Adrenal gland (tissue), 9 donors: ENCODE measurements at regions not wholly inside any gene's neighbourhood (a gene's known extent, or its start where the extent isn't known, plus 50 kb on each side); places are given as distances from the start of the nearest gene placed in this dataset.

Experiments
- DNase-seq, 7 donors: peaks; one replicate each; pipeline ENCODE4 v3.0.0-alpha.2; 2019 to 2020
- H3K27ac ChIP-seq, 5 donors: fragments of 200-600 bp; sonication (generic) in 4 of 5; 1 replicate in 3 of 5; 2 replicates in 2 of 5; pipeline versions ENCODE4 v1.5.1 to v1.8.0; 2016 to 2020; ENCODE audit warnings: mild to moderate bottlenecking in 1 of 5
- H3K27me3 ChIP-seq: fragments of 200-600 bp; 2 replicates; pipeline ENCODE4 v1.8.0; 2021
- H3K36me3 ChIP-seq, 2 donors: fragments of 200-600 bp; replicated peaks in 1 of 2; 1 replicate in 1 of 2; 2 replicates in 1 of 2; pipeline versions ENCODE4 v1.5.1 to v1.8.0; 2018 to 2022
- H3K4me1 ChIP-seq, 2 donors: fragments of 200-600 bp; replicated peaks in 1 of 2; 1 replicate in 1 of 2; 2 replicates in 1 of 2; pipeline versions ENCODE4 v1.5.1 to v1.8.0; 2018 to 2021
- H3K4me3 ChIP-seq, 4 donors: fragments of 200-600 bp; sonication (generic) in 3 of 4; one replicate each; pipeline ENCODE4 v1.5.1; 2016 to 2018
- H3K9me3 ChIP-seq, 3 donors: fragments of 200-600 bp; sonication (generic) in 1 of 3; replicated peaks in 1 of 3; 1 replicate in 2 of 3; 2 replicates in 1 of 3; pipeline versions ENCODE4 v1.5.1 to v1.8.0; 2016 to 2021
- POLR2A ChIP-seq, 2 donors: fragments of 450-650 bp; IDR thresholded peaks; one replicate each; pipeline ENCODE4 v1.6.1; 2017; ENCODE audit warnings: antibody characterized with exemption in 2 of 2, mild to moderate bottlenecking in 2 of 2, moderate library complexity in 1 of 2
- WGBS, 4 donors: extraction: QIAGEN DNeasy Blood & Tissue Kit in 2 of 4; methylation state at CpG; one replicate each; pipeline versions ENCODE4 v1.1.5 to v1.1.7; 2013 to 2017; 5-methylcytosine and 5-hydroxymethylcytosine counted together
- intact Hi-C, 2 donors: fragments of 100-400 bp; cut with DNase I; formaldehyde crosslinking; loops; one replicate each; pipeline versions ENCODE4 v1.14.1 to v1.15.0; 2022 to 2023
- TF ChIP-seq, protein P1 (sequence below), 6 experiments: fragments of 450-650 bp in 4 of 6; fragments of 200-600 bp in 2 of 6; sonication (generic) in 1 of 6; IDR thresholded peaks; 1 replicate in 5 of 6; 2 replicates in 1 of 6; pipeline versions ENCODE4 v1.5.1 to v1.8.0; 2016 to 2021; ENCODE audit warnings: antibody characterized with exemption in 6 of 6, mild to moderate bottlenecking in 2 of 6, moderate library complexity in 1 of 6
- donor health status: healthy with polysubstance abuse.
- donor health status: Bipolar disorder and iron deficiency.
- donor health status: DM: yes; HTN: yes; CAD: no.
- donor health status: DM: no; HTN: no; CAD: no.
- donor health status: DM: no; HTN: no; CAD: no.

DNA sequence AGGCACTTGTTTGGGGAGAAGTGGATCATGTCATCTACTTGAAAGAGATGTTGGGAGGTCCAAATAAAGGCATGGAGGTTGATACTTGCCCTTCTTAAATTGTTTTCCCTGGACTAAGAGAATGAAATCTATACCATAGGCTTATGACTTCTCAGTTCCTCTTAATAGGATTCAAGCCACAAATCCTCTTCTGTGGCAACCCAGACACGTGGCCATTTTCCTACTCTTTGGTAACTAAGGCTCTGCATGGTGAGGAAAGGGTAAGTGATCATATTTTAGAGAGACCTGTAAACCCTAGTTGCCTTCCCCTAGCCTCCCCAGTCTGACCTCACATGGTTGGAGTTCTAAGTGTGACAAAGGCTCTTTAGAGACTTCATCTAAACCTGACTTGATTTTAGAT is 72.9 kb upstream of the CD44 start:
- TF ChIP-seq POLR2A (IDR thresholded peaks at IDR 0.05): no peak
- TF ChIP-seq, protein P1, sequence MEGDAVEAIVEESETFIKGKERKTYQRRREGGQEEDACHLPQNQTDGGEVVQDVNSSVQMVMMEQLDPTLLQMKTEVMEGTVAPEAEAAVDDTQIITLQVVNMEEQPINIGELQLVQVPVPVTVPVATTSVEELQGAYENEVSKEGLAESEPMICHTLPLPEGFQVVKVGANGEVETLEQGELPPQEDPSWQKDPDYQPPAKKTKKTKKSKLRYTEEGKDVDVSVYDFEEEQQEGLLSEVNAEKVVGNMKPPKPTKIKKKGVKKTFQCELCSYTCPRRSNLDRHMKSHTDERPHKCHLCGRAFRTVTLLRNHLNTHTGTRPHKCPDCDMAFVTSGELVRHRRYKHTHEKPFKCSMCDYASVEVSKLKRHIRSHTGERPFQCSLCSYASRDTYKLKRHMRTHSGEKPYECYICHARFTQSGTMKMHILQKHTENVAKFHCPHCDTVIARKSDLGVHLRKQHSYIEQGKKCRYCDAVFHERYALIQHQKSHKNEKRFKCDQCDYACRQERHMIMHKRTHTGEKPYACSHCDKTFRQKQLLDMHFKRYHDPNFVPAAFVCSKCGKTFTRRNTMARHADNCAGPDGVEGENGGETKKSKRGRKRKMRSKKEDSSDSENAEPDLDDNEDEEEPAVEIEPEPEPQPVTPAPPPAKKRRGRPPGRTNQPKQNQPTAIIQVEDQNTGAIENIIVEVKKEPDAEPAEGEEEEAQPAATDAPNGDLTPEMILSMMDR (IDR thresholded peaks at IDR 0.05): no peak
- Histone ChIP-seq H3K9me3 (peaks cover 0 to 10% (median 0%) of the 10 kb centered on the region in 3 donors), H3K36me3 (no peaks in the 10 kb centered on the region), H3K4me1 (no peaks in the 10 kb centered on the region), H3K4me3 (no peak overlapping the region), H3K27me3 (no peaks in the 10 kb centered on the region), H3K27ac (no peak overlapping the region)
- DNase-seq: no peak
- intact Hi-C loops: no loop called here
- 29 to 53% (median 44%) methylated on average over 1 of the region's 1 CpG for WGBS, 4 donors

GRCh38 chr11:35066783-35067423 is 72.1 kb upstream of the CD44 start:
- peaks cover 0 to 10% (median 0%) of the 10 kb centered on the region in 3 donors for H3K9me3 ChIP-seq
- TF ChIP-seq POLR2A (IDR thresholded peaks at IDR 0.05): no peak
- TF ChIP-seq, protein P1 (IDR thresholded peaks at IDR 0.05): no peak
- 73 to 83% (median 77%) methylated on average over 3 of the region's 3 CpGs for WGBS, 4 donors
- no peak overlapping the region for H3K27ac ChIP-seq
- no peaks in the 10 kb centered on the region for H3K36me3 ChIP-seq
- no peak overlapping the region for H3K4me3 ChIP-seq
- intact Hi-C loops: no loop called here
- no peaks in the 10 kb centered on the region for H3K27me3 ChIP-seq
- no peak for DNase-seq
- no peaks in the 10 kb centered on the region for H3K4me1 ChIP-seq

GRCh38 chr11:35071722-35072121 is 67.2 kb upstream of the CD44 start:
- Histone ChIP-seq H3K9me3 (peaks cover 0 to 10% (median 0%) of the 10 kb centered on the region in 3 donors), H3K4me3 (no peak overlapping the region), H3K27me3 (no peaks in the 10 kb centered on the region), H3K27ac (no peak overlapping the region), H3K4me1 (no peaks in the 10 kb centered on the region), H3K36me3 (no peaks in the 10 kb centered on the region)
- intact Hi-C loops: no loop called here
- DNase-seq: no peak
- WGBS, 4 donors: 80 to 83% (median 81%) methylated on average over 1 of the region's 1 CpG
- TF ChIP-seq, protein P1 (IDR thresholded peaks at IDR 0.05): no peak
- no peak for TF ChIP-seq POLR2A (IDR thresholded peaks at IDR 0.05)

- intact Hi-C loops: no loop called here
- WGBS, 4 donors: 56 to 71% (median 63%) methylated on average over 2 of the region's 2 CpGs
- H3K36me3 ChIP-seq: no peaks in the 10 kb centered on the region
- H3K4me3 ChIP-seq: no peak overlapping the region
- DNase-seq: no peak
- H3K27ac ChIP-seq: no peak overlapping the region
- TF ChIP-seq, protein P1 (IDR thresholded peaks at IDR 0.05): no peak
- TF ChIP-seq POLR2A (IDR thresholded peaks at IDR 0.05): no peak
- no peaks in the 10 kb centered on the region for H3K27me3 ChIP-seq
- H3K9me3 ChIP-seq: peaks cover 0 to 10% (median 0%) of the 10 kb centered on the region in 3 donors
- no peaks in the 10 kb centered on the region for H3K4me1 ChIP-seq
Measured at GRCh38 chr11:35073691-35074419, 65.1 kb upstream of the CD44 start.
